ENCODE measurements at regions not wholly inside any gene's neighbourhood (a gene's known extent, or its start where the extent isn't known, plus 50 kb on each side); places are given as distances from the start of the nearest gene placed in this dataset.
A peak's percentile ranks its signal among the peaks of the same experiment; 100 is the strongest.

GRCh38 chr5:98576275-98576674 lies 197.2 kb upstream of the RGMB start:
- no peak for TF ChIP-seq CTCF (IDR thresholded peaks at IDR 0.05; ENCODE audit: extremely low read depth, low read depth, low read length)
- no peak for DNase-seq (ENCODE audit: insufficient read length, low spot score, missing footprints)
- Histone ChIP-seq H3K27ac (ENCODE audit: low read depth, low read length) (no peak overlapping the region), H2AFZ (ENCODE audit: low read length) (no peak overlapping the region), H4K20me1 (ENCODE audit: insufficient read depth, low read length) (no peaks in the 10 kb centered on the region), H3K27me3 (ENCODE audit: insufficient read depth, low read length) (no peaks in the 10 kb centered on the region), H3K79me2 (ENCODE audit: insufficient read depth, low read length) (no peaks in the 10 kb centered on the region), H3K36me3 (ENCODE audit: insufficient read depth, low read length) (no peaks in the 10 kb centered on the region), H3K4me3 (ENCODE audit: insufficient read depth, low read length) (no peak overlapping the region), H3K4me1 (ENCODE audit: insufficient read depth, low read length) (peaks cover 6% of the 10 kb centered on the region), H3K4me2 (ENCODE audit: insufficient read depth, low read length) (no peak overlapping the region), H3K9me3 (ENCODE audit: low read depth, low read length) (no peaks in the 10 kb centered on the region)

- DNase-seq (ENCODE audit: insufficient read length, low spot score, missing footprints): no peak
- Histone ChIP-seq H3K4me2 (ENCODE audit: insufficient read depth, low read length) (no peak overlapping the region), H3K27ac (ENCODE audit: low read depth, low read length) (no peak overlapping the region), H3K27me3 (ENCODE audit: insufficient read depth, low read length) (no peaks in the 10 kb centered on the region), H2AFZ (ENCODE audit: low read length) (no peak overlapping the region), H3K79me2 (ENCODE audit: insufficient read depth, low read length) (no peaks in the 10 kb centered on the region), H3K9me3 (ENCODE audit: low read depth, low read length) (no peaks in the 10 kb centered on the region), H4K20me1 (ENCODE audit: insufficient read depth, low read length) (no peaks in the 10 kb centered on the region), H3K36me3 (ENCODE audit: insufficient read depth, low read length) (no peaks in the 10 kb centered on the region), H3K4me1 (ENCODE audit: insufficient read depth, low read length) (peaks cover 9% of the 10 kb centered on the region), H3K4me3 (ENCODE audit: insufficient read depth, low read length) (no peak overlapping the region)
- TF ChIP-seq CTCF (IDR thresholded peaks at IDR 0.05; ENCODE audit: extremely low read depth, low read depth, low read length): no peak
Observed at GRCh38 chr5:98578438-98578837, 195.0 kb upstream of the RGMB start.

- Histone ChIP-seq H3K79me2 (ENCODE audit: insufficient read depth, low read length) (no peaks in the 10 kb centered on the region), H3K4me3 (ENCODE audit: insufficient read depth, low read length) (no peak overlapping the region), H3K4me2 (ENCODE audit: insufficient read depth, low read length) (no peak overlapping the region), H2AFZ (ENCODE audit: low read length) (no peak overlapping the region), H3K4me1 (ENCODE audit: insufficient read depth, low read length) (peaks cover 19% of the 10 kb centered on the region), H4K20me1 (ENCODE audit: insufficient read depth, low read length) (no peaks in the 10 kb centered on the region), H3K36me3 (ENCODE audit: insufficient read depth, low read length) (no peaks in the 10 kb centered on the region), H3K9me3 (ENCODE audit: low read depth, low read length) (no peaks in the 10 kb centered on the region), H3K27ac (ENCODE audit: low read depth, low read length) (peak overlapping the region; percentile 50), H3K27me3 (ENCODE audit: insufficient read depth, low read length) (no peaks in the 10 kb centered on the region)
- no peak for DNase-seq (ENCODE audit: insufficient read length, low spot score, missing footprints)
- no peak for TF ChIP-seq CTCF (IDR thresholded peaks at IDR 0.05; ENCODE audit: extremely low read depth, low read depth, low read length)
Observed at GRCh38 chr5:98581112-98581997, 192.1 kb upstream of the RGMB start.

- no peak overlapping the region for H3K4me3 ChIP-seq (ENCODE audit: insufficient read depth, low read length)
- H2AFZ ChIP-seq (ENCODE audit: low read length): no peak overlapping the region
- H3K9me3 ChIP-seq (ENCODE audit: low read depth, low read length): no peaks in the 10 kb centered on the region
- no peak overlapping the region for H3K4me2 ChIP-seq (ENCODE audit: insufficient read depth, low read length)
- no peak for DNase-seq (ENCODE audit: insufficient read length, low spot score, missing footprints)
- peaks cover 19% of the 10 kb centered on the region for H3K4me1 ChIP-seq (ENCODE audit: insufficient read depth, low read length)
- H3K27me3 ChIP-seq (ENCODE audit: insufficient read depth, low read length): no peaks in the 10 kb centered on the region
- H3K27ac ChIP-seq (ENCODE audit: low read depth, low read length): no peak overlapping the region
- no peaks in the 10 kb centered on the region for H3K36me3 ChIP-seq (ENCODE audit: insufficient read depth, low read length)
- H4K20me1 ChIP-seq (ENCODE audit: insufficient read depth, low read length): no peaks in the 10 kb centered on the region
- TF ChIP-seq CTCF (IDR thresholded peaks at IDR 0.05; ENCODE audit: extremely low read depth, low read depth, low read length): no peak
- H3K79me2 ChIP-seq (ENCODE audit: insufficient read depth, low read length): no peaks in the 10 kb centered on the region
Observed at GRCh38 chr5:98583586-98583985, 189.9 kb upstream of the RGMB start.

All from osteoblast (primary cell).